ENCODE measurements at regions not wholly inside any gene's neighbourhood (a gene's known extent, or its start where the extent isn't known, plus 50 kb on each side); places are given as distances from the start of the nearest gene placed in this dataset.
"Not testable (repeated sequence)": the region's sequence is repeated elsewhere in the genome, so short reads cannot be mapped to it uniquely, and the experiment has no call there.

GRCh38 chr17:13855730-13856129 lies 213.6 kb upstream of the COX10 start:
- TF ChIP-seq POLR2A, POLR2AphosphoS5 (IDR thresholded peaks at IDR 0.05): not testable (repeated sequence)

Data from gastroesophageal sphincter (tissue), 2 donors.